ENCODE measurements at regions not wholly inside any gene's neighbourhood (a gene's known extent, or its start where the extent isn't known, plus 50 kb on each side); places are given as distances from the start of the nearest gene placed in this dataset.

- no peaks in the 10 kb centered on the region for H3K9me3 ChIP-seq (ENCODE audit: low read depth, low read length)
- peak overlapping the region; percentile 52 for H2AFZ ChIP-seq (ENCODE audit: low read length)
- DNase-seq (ENCODE audit: insufficient read length, low spot score, missing footprints) = peak; percentile 72
- H3K79me2 ChIP-seq (ENCODE audit: insufficient read depth, low read length) = no peaks in the 10 kb centered on the region
- peaks cover 27% of the 10 kb centered on the region for H3K4me1 ChIP-seq (ENCODE audit: insufficient read depth, low read length)
- no peak for TF ChIP-seq CTCF (IDR thresholded peaks at IDR 0.05; ENCODE audit: extremely low read depth, low read depth, low read length)
- peak overlapping the region; percentile 96 for H3K27ac ChIP-seq (ENCODE audit: low read depth, low read length)
- no peaks in the 10 kb centered on the region for H3K27me3 ChIP-seq (ENCODE audit: insufficient read depth, low read length)
- no peaks in the 10 kb centered on the region for H4K20me1 ChIP-seq (ENCODE audit: insufficient read depth, low read length)
- no peaks in the 10 kb centered on the region for H3K36me3 ChIP-seq (ENCODE audit: insufficient read depth, low read length)
- H3K4me3 ChIP-seq (ENCODE audit: insufficient read depth, low read length) = no peak overlapping the region
- peak overlapping the region; percentile 43 for H3K4me2 ChIP-seq (ENCODE audit: insufficient read depth, low read length)
Observed at GRCh38 chr3:102089904-102090720, 240.8 kb downstream of the NFKBIZ start.

- Histone ChIP-seq H3K27me3 (ENCODE audit: insufficient read depth, low read length) (no peaks in the 10 kb centered on the region), H3K4me1 (ENCODE audit: insufficient read depth, low read length) (peaks cover 27% of the 10 kb centered on the region), H2AFZ (ENCODE audit: low read length) (peak overlapping the region; percentile 1), H4K20me1 (ENCODE audit: insufficient read depth, low read length) (no peaks in the 10 kb centered on the region), H3K9me3 (ENCODE audit: low read depth, low read length) (no peaks in the 10 kb centered on the region), H3K79me2 (ENCODE audit: insufficient read depth, low read length) (no peaks in the 10 kb centered on the region), H3K4me2 (ENCODE audit: insufficient read depth, low read length) (peak overlapping the region; percentile 43), H3K36me3 (ENCODE audit: insufficient read depth, low read length) (no peaks in the 10 kb centered on the region), H3K27ac (ENCODE audit: low read depth, low read length) (peak overlapping the region; percentile 96), H3K4me3 (ENCODE audit: insufficient read depth, low read length) (no peak overlapping the region)
- no peak for DNase-seq (ENCODE audit: insufficient read length, low spot score, missing footprints)
- no peak for TF ChIP-seq CTCF (IDR thresholded peaks at IDR 0.05; ENCODE audit: extremely low read depth, low read depth, low read length)
Observed at GRCh38 chr3:102090721-102091045, 241.4 kb downstream of the NFKBIZ start.

GRCh38 chr3:102091358-102091757, 242.0 kb downstream of the NFKBIZ start:
- Histone ChIP-seq H3K27me3 (ENCODE audit: insufficient read depth, low read length) (no peaks in the 10 kb centered on the region), H3K9me3 (ENCODE audit: low read depth, low read length) (no peaks in the 10 kb centered on the region), H4K20me1 (ENCODE audit: insufficient read depth, low read length) (no peaks in the 10 kb centered on the region), H3K4me2 (ENCODE audit: insufficient read depth, low read length) (no peak overlapping the region), H3K27ac (ENCODE audit: low read depth, low read length) (peak overlapping the region; percentile 96), H3K79me2 (ENCODE audit: insufficient read depth, low read length) (no peaks in the 10 kb centered on the region), H2AFZ (ENCODE audit: low read length) (no peak overlapping the region), H3K4me3 (ENCODE audit: insufficient read depth, low read length) (no peak overlapping the region), H3K4me1 (ENCODE audit: insufficient read depth, low read length) (peaks cover 27% of the 10 kb centered on the region), H3K36me3 (ENCODE audit: insufficient read depth, low read length) (no peaks in the 10 kb centered on the region)
- TF ChIP-seq CTCF (IDR thresholded peaks at IDR 0.05; ENCODE audit: extremely low read depth, low read depth, low read length) = no peak
- no peak for DNase-seq (ENCODE audit: insufficient read length, low spot score, missing footprints)

- H3K27me3 ChIP-seq (ENCODE audit: insufficient read depth, low read length) = no peaks in the 10 kb centered on the region
- peaks cover 27% of the 10 kb centered on the region for H3K4me1 ChIP-seq (ENCODE audit: insufficient read depth, low read length)
- H2AFZ ChIP-seq (ENCODE audit: low read length) = no peak overlapping the region
- H3K4me2 ChIP-seq (ENCODE audit: insufficient read depth, low read length) = no peak overlapping the region
- H3K9me3 ChIP-seq (ENCODE audit: low read depth, low read length) = no peaks in the 10 kb centered on the region
- no peaks in the 10 kb centered on the region for H3K79me2 ChIP-seq (ENCODE audit: insufficient read depth, low read length)
- H4K20me1 ChIP-seq (ENCODE audit: insufficient read depth, low read length) = no peaks in the 10 kb centered on the region
- no peak overlapping the region for H3K4me3 ChIP-seq (ENCODE audit: insufficient read depth, low read length)
- peak overlapping the region; percentile 96 for H3K27ac ChIP-seq (ENCODE audit: low read depth, low read length)
- TF ChIP-seq CTCF (IDR thresholded peaks at IDR 0.05; ENCODE audit: extremely low read depth, low read depth, low read length) = no peak
- no peaks in the 10 kb centered on the region for H3K36me3 ChIP-seq (ENCODE audit: insufficient read depth, low read length)
- DNase-seq (ENCODE audit: insufficient read length, low spot score, missing footprints) = no peak
Observed at GRCh38 chr3:102092617-102093466, 243.5 kb downstream of the NFKBIZ start.
